Gastrocnemius medialis (tissue), 4 donors: ENCODE measurements at regions not wholly inside any gene's neighbourhood (a gene's known extent, or its start where the extent isn't known, plus 50 kb on each side); places are given as distances from the start of the nearest gene placed in this dataset.

ENCODE experiments used
- ATAC-seq, 2 donors: fragments of 150-250 bp; one replicate each; pipeline ENCODE4 v1.9.1; 2016
- DNase-seq, 2 donors: peaks; one replicate each; pipeline ENCODE4 v3.0.0-alpha.2; 2019
- H3K27ac ChIP-seq, 4 donors: fragments of 200-600 bp; sonication (generic); 1 replicate in 1 of 4; 2 replicates in 3 of 4; pipeline ENCODE4 v1.5.1; 2016 to 2018; ENCODE audit warnings: mild to moderate bottlenecking in 2 of 4, moderate library complexity in 1 of 4
- H3K27me3 ChIP-seq, 3 donors: fragments of 200-600 bp; sonication (generic) in 2 of 3; 1 replicate in 1 of 3; 2 replicates in 2 of 3; pipeline versions ENCODE4 v1.5.1 to v1.6.0; 2016 to 2019; ENCODE audit warnings: mild to moderate bottlenecking in 1 of 3, moderate library complexity in 1 of 3
- H3K36me3 ChIP-seq, 2 donors: fragments of 200-600 bp; sonication (generic) in 1 of 2; one replicate each; pipeline ENCODE4 v1.5.1; 2017 to 2018
- H3K4me1 ChIP-seq, 2 donors: fragments of 200-600 bp; sonication (generic) in 1 of 2; one replicate each; pipeline ENCODE4 v1.5.1; 2016 to 2017; ENCODE audit warnings: mild to moderate bottlenecking in 2 of 2
- H3K4me3 ChIP-seq, 4 donors: fragments of 200-600 bp; sonication (generic) in 3 of 4; 1 replicate in 1 of 4; 2 replicates in 3 of 4; pipeline ENCODE4 v1.5.1; 2016 to 2019; ENCODE audit warnings: mild to moderate bottlenecking in 2 of 4
- H3K9me3 ChIP-seq, 3 donors: fragments of 200-600 bp; sonication (generic) in 2 of 3; 1 replicate in 1 of 3; 2 replicates in 2 of 3; pipeline ENCODE4 v1.5.1; 2016 to 2019
- CTCF ChIP-seq, 5 experiments: fragments of 450-650 bp in 3 of 5; fragments of 200-600 bp in 2 of 5; sonication (generic) in 2 of 5; IDR thresholded peaks in 4 of 5; conservative IDR thresholded peaks in 1 of 5; 1 replicate in 4 of 5; 2 replicates in 1 of 5; pipeline ENCODE4 v1.5.1; 2016 to 2019; ENCODE audit warnings: antibody characterized with exemption in 5 of 5, mild to moderate bottlenecking in 3 of 5, moderate library complexity in 3 of 5
- POLR2A ChIP-seq, 2 donors: fragments of 450-650 bp; IDR thresholded peaks; one replicate each; pipeline ENCODE4 v1.6.1; 2017; ENCODE audit warnings: antibody characterized with exemption in 2 of 2, mild to moderate bottlenecking in 2 of 2, moderate library complexity in 2 of 2
- in situ Hi-C, 4 donors: fragments of 200-750 bp; cut with MboI; loops; one replicate each; pipeline versions ENCODE4 v1.15.0 to v1.8.0; 2017; ENCODE audit warnings: low sequenced_read_pairs in 4 of 4
- intact Hi-C: fragments of 100-400 bp; cut with DNase I; formaldehyde crosslinking; loops from one replicate; pipeline ENCODE4 v1.15.1; 2023; ENCODE audit warnings: low total_unique reads

GRCh38 chr12:105561546-105562198 lies 231.2 kb downstream of the C12orf75 start:
- intact Hi-C loops (no loop called here), in situ Hi-C loops (no loop called here)
- peak overlapping the region; percentile 52 to 65 (median 61) for H3K27ac ChIP-seq
- no peak for TF ChIP-seq CTCF (IDR thresholded peaks at IDR 0.05 in 4 of 5, conservative IDR thresholded peaks at IDR 0.05 in 1 of 5)
- no peak for TF ChIP-seq POLR2A (IDR thresholded peaks at IDR 0.05)
- H3K4me1 ChIP-seq, result peaks cover 10 to 17% of the 10 kb centered on the region in 2 donors
- no peaks in the 10 kb centered on the region for H3K27me3 ChIP-seq
- ATAC-seq, result peak; percentile 81 to 83
- no peaks in the 10 kb centered on the region for H3K9me3 ChIP-seq
- H3K36me3 ChIP-seq, result no peaks in the 10 kb centered on the region
- H3K4me3 ChIP-seq, result peak overlapping the region in 3 of 4 donors; percentile 21 to 37 (median 29)
- DNase-seq, result no peak

GRCh38 chr12:105562199-105562971 lies 231.9 kb downstream of the C12orf75 start:
- peak overlapping the region; percentile 6 to 37 (median 25) for H3K4me3 ChIP-seq
- in situ Hi-C loops, result no loop called here
- H3K9me3 ChIP-seq, result no peaks in the 10 kb centered on the region
- TF ChIP-seq CTCF (IDR thresholded peaks at IDR 0.05 in 4 of 5, conservative IDR thresholded peaks at IDR 0.05 in 1 of 5) (no peak), POLR2A (IDR thresholded peaks at IDR 0.05) (no peak)
- peak; percentile 77 to 88 for ATAC-seq
- no peaks in the 10 kb centered on the region for H3K36me3 ChIP-seq
- peak; percentile 38 to 66 for DNase-seq
- peak overlapping the region; percentile 52 to 65 (median 61) for H3K27ac ChIP-seq
- H3K27me3 ChIP-seq, result no peaks in the 10 kb centered on the region
- intact Hi-C loops, result no loop called here
- peaks cover 10 to 17% of the 10 kb centered on the region in 2 donors for H3K4me1 ChIP-seq

GRCh38 chr12:105567061-105567460 lies 236.6 kb downstream of the C12orf75 start:
- DNase-seq (no peak), ATAC-seq (no peak)
- in situ Hi-C loops, result no loop called here
- no peaks in the 10 kb centered on the region for H3K9me3 ChIP-seq
- H3K4me1 ChIP-seq, result peaks cover 2 to 7% of the 10 kb centered on the region in 2 donors
- TF ChIP-seq POLR2A (IDR thresholded peaks at IDR 0.05) (no peak), CTCF (IDR thresholded peaks at IDR 0.05 in 4 of 5, conservative IDR thresholded peaks at IDR 0.05 in 1 of 5) (no peak)
- H3K4me3 ChIP-seq, result no peak overlapping the region
- H3K36me3 ChIP-seq, result no peaks in the 10 kb centered on the region
- no peak overlapping the region for H3K27ac ChIP-seq
- H3K27me3 ChIP-seq, result no peaks in the 10 kb centered on the region
- intact Hi-C loops, result no loop called here

DNA sequence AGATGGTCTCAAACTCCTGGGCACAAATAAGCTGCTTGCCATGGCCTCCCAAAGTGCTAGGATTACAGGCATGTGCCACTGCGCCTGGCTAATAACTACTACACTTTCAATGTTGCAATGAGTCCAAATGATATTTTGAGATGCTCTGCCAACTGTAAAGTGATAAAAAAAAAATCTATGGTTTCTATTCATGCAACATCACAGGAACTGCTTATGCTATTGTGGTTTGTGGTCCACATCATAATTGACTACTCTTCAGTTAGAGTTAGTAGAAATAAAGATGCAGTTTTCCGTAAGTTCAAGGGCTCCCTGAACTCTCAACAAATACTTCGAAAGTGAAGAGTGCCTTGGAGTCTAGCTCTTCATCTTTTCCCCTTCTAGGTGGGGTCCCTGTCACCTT lies 239.4 kb downstream of the C12orf75 start:
- Histone ChIP-seq H3K4me3 (no peak overlapping the region), H3K27me3 (no peaks in the 10 kb centered on the region), H3K27ac (no peak overlapping the region), H3K4me1 (no peaks in the 10 kb centered on the region), H3K9me3 (no peaks in the 10 kb centered on the region), H3K36me3 (no peaks in the 10 kb centered on the region)
- ATAC-seq (no peak), DNase-seq (no peak)
- intact Hi-C loops (no loop called here), in situ Hi-C loops (no loop called here)
- TF ChIP-seq CTCF (IDR thresholded peaks at IDR 0.05 in 4 of 5, conservative IDR thresholded peaks at IDR 0.05 in 1 of 5) (no peak), POLR2A (IDR thresholded peaks at IDR 0.05) (no peak)
